Fibroblast of lung (primary cell): ENCODE measurements at regions not wholly inside any gene's neighbourhood (a gene's known extent, or its start where the extent isn't known, plus 50 kb on each side); places are given as distances from the start of the nearest gene placed in this dataset.

Experiments
- DNase-seq, 2 donors: peaks; one replicate each; pipeline versions ENCODE4 v3.0.0 to v3.0.0-alpha.2; 2010; ENCODE audit warnings: low read depth in 2 of 2
- H2AFZ ChIP-seq: 2 replicates; pipeline ENCODE4 v1.5.1; 2012; ENCODE audit warnings: low read length, control low read depth, inconsistent platforms
- H3K27ac ChIP-seq: 2 replicates; pipeline ENCODE4 v1.5.1; 2011; ENCODE audit warnings: low read length, control low read depth; ENCODE audit not compliant: insufficient read depth
- H3K27me3 ChIP-seq: 2 replicates; pipeline ENCODE4 v1.5.1; 2011; ENCODE audit warnings: mild to moderate bottlenecking, low read length; ENCODE audit not compliant: control insufficient read depth, insufficient read depth
- H3K36me3 ChIP-seq: 2 replicates; pipeline ENCODE4 v1.5.1; 2011; ENCODE audit warnings: low read length; ENCODE audit not compliant: control insufficient read depth, insufficient read depth
- H3K4me1 ChIP-seq: 2 replicates; pipeline ENCODE4 v1.5.1; 2011; ENCODE audit warnings: low read length; ENCODE audit not compliant: control insufficient read depth, insufficient read depth; ENCODE audit errors: extremely low read depth
- H3K4me2 ChIP-seq: 2 replicates; pipeline ENCODE4 v1.5.1; 2011; ENCODE audit warnings: low read length, control low read depth; ENCODE audit not compliant: insufficient read depth; ENCODE audit errors: extremely low read depth
- H3K4me3 ChIP-seq, 4 experiments: fragments of 200-600 bp in 1 of 4; sonication (generic) in 1 of 4; replicated peaks in 1 of 4; 2 replicates each; pipeline ENCODE4 v1.5.1; 2011 to 2016; ENCODE audit warnings: low read length in 4 of 4, low read depth in 3 of 4, mild to moderate bottlenecking in 3 of 4, control low read depth in 2 of 4, inconsistent platforms in 1 of 4, mixed read lengths in 1 of 4; ENCODE audit not compliant: insufficient read depth in 1 of 4; ENCODE audit errors: control extremely low read depth in 1 of 4
- H3K79me2 ChIP-seq: 2 replicates; pipeline ENCODE4 v1.5.1; 2012; ENCODE audit warnings: mild to moderate bottlenecking, low read length, inconsistent platforms; ENCODE audit not compliant: control insufficient read depth, insufficient read depth
- H3K9ac ChIP-seq: 2 replicates; pipeline ENCODE4 v1.5.1; 2011; ENCODE audit warnings: mild to moderate bottlenecking, low read length, control low read depth; ENCODE audit not compliant: insufficient read depth
- H3K9me3 ChIP-seq: 2 replicates; pipeline ENCODE4 v1.5.1; 2012; ENCODE audit warnings: low read depth, low read length; ENCODE audit not compliant: control insufficient read depth, insufficient read depth
- H4K20me1 ChIP-seq: 2 replicates; pipeline ENCODE4 v1.5.1; 2011; ENCODE audit warnings: low read length; ENCODE audit not compliant: control insufficient read depth, insufficient read depth; ENCODE audit errors: extremely low read depth
- EZH2 ChIP-seq: IDR thresholded peaks from 2 replicates; pipeline ENCODE4 v1.5.1; 2012; ENCODE audit warnings: low read length, control low read depth, mild to moderate bottlenecking; ENCODE audit errors: missing control alignments
- TF ChIP-seq, protein P1 (sequence below), 2 donors: IDR thresholded peaks in 1 of 2; conservative IDR thresholded peaks in 1 of 2; 1 replicate in 1 of 2; 2 replicates in 1 of 2; pipeline ENCODE4 v1.5.1; 2011 to 2012; ENCODE audit warnings: low read length in 2 of 2, control low read depth in 1 of 2, inconsistent platforms in 1 of 2, low read depth in 1 of 2, mild to moderate bottlenecking in 1 of 2

DNA sequence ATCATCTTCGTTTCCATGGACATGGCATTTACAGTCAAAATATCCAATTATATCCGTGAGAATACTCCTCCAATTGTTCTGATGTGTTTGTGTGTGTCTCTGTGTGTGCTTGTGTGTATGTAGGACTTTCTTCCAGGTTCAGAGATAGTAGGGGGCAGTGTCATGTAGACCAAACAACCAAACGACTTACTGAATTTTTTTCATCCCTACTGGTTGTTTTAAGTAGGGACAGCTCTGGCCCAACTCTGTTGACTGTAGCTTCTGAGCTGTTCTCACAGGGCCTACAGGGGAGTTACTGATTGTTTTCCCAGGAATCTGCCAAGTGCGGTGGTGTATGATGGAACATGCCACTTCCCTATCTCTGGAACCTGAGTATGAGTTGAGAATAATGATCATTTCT lies 69.6 kb downstream of the ETAA1 start:
- no peaks in the 10 kb centered on the region for H4K20me1 ChIP-seq
- H3K4me2 ChIP-seq: no peak overlapping the region
- no peak for DNase-seq
- H2AFZ ChIP-seq: no peak overlapping the region
- no peaks in the 10 kb centered on the region for H3K9me3 ChIP-seq
- H3K36me3 ChIP-seq: no peaks in the 10 kb centered on the region
- no peak overlapping the region for H3K9ac ChIP-seq
- no peak for TF ChIP-seq EZH2
- TF ChIP-seq, protein P1, sequence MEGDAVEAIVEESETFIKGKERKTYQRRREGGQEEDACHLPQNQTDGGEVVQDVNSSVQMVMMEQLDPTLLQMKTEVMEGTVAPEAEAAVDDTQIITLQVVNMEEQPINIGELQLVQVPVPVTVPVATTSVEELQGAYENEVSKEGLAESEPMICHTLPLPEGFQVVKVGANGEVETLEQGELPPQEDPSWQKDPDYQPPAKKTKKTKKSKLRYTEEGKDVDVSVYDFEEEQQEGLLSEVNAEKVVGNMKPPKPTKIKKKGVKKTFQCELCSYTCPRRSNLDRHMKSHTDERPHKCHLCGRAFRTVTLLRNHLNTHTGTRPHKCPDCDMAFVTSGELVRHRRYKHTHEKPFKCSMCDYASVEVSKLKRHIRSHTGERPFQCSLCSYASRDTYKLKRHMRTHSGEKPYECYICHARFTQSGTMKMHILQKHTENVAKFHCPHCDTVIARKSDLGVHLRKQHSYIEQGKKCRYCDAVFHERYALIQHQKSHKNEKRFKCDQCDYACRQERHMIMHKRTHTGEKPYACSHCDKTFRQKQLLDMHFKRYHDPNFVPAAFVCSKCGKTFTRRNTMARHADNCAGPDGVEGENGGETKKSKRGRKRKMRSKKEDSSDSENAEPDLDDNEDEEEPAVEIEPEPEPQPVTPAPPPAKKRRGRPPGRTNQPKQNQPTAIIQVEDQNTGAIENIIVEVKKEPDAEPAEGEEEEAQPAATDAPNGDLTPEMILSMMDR (conservative IDR thresholded peaks at IDR 0.05 in 1 of 2, IDR thresholded peaks at IDR 0.05 in 1 of 2; ENCODE audit: low read depth in 1 of 2, low read length in 2 of 2): no peak
- no peaks in the 10 kb centered on the region for H3K27me3 ChIP-seq
- no peaks in the 10 kb centered on the region for H3K79me2 ChIP-seq
- H3K4me1 ChIP-seq: no peaks in the 10 kb centered on the region
- H3K4me3 ChIP-seq: no peak overlapping the region
- H3K27ac ChIP-seq: no peak overlapping the region

- TF ChIP-seq, protein P1 (conservative IDR thresholded peaks at IDR 0.05 in 1 of 2, IDR thresholded peaks at IDR 0.05 in 1 of 2; ENCODE audit: low read depth in 1 of 2, low read length in 2 of 2): no peak
- TF ChIP-seq EZH2: no peak
- H3K4me2 ChIP-seq: no peak overlapping the region
- H3K79me2 ChIP-seq: no peaks in the 10 kb centered on the region
- no peak overlapping the region for H2AFZ ChIP-seq
- H3K27me3 ChIP-seq: no peaks in the 10 kb centered on the region
- H4K20me1 ChIP-seq: no peaks in the 10 kb centered on the region
- H3K9me3 ChIP-seq: no peaks in the 10 kb centered on the region
- H3K4me1 ChIP-seq: no peaks in the 10 kb centered on the region
- H3K27ac ChIP-seq: no peak overlapping the region
- no peak overlapping the region for H3K4me3 ChIP-seq
- no peaks in the 10 kb centered on the region for H3K36me3 ChIP-seq
- DNase-seq: peak in 1 of 2 donors; percentile 96
- no peak overlapping the region for H3K9ac ChIP-seq
These were observed 74.5 kb downstream of the ETAA1 start for GRCh38 chr2:67471681-67472080.

DNA sequence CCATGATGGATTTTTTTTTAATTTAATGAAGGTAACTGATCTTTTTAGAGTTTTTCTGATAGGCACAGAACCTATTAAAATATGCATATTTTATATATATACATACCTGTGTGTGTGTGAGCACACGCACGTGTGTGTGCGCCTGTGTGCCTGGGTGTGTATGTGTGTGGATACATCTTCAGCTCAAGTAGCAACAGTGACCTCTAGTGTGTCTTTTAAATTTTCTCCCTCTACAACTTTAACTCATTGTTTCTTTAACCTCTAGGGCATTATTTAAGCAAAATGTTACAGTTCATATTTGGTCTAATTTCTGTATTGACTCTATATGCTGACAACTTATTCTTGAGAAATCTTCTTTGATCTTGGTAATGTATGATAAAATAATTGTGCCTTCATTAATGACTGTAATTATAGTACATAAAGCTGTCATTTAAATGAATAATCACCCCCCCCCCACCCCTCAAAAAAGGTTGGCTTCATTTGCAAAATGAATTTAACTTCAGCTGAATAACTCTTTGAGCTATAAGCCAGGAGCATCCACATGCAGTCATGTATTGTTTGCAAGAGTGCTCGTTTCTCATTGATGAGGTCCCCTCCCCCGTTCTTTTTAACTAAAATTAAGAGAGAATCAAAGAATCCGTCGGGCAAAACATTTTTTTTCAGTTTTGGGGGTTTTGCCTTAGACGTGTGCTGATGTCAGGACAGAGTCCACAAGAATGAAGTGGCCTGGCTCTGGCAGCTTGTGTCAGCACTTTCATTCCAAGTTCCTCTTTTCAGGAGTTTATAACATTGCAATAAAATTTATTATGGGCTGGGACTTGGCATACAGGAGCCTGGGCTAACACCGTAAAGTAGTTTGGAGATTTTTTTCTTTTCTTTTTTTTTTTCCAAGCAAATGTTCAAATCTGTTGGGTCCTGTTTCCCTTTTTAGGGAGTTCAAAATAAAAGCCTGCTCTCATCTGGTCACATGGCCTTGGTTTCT lies 80.0 kb downstream of the ETAA1 start:
- no peaks in the 10 kb centered on the region for H3K9me3 ChIP-seq
- H4K20me1 ChIP-seq: no peaks in the 10 kb centered on the region
- no peak overlapping the region for H3K4me3 ChIP-seq
- no peak overlapping the region for H2AFZ ChIP-seq
- peak; percentile 57 to 83 for DNase-seq
- no peak overlapping the region for H3K27ac ChIP-seq
- no peaks in the 10 kb centered on the region for H3K4me1 ChIP-seq
- H3K27me3 ChIP-seq: no peaks in the 10 kb centered on the region
- H3K79me2 ChIP-seq: no peaks in the 10 kb centered on the region
- no peak overlapping the region for H3K4me2 ChIP-seq
- H3K9ac ChIP-seq: no peak overlapping the region
- no peaks in the 10 kb centered on the region for H3K36me3 ChIP-seq
- TF ChIP-seq, protein P1 (conservative IDR thresholded peaks at IDR 0.05 in 1 of 2, IDR thresholded peaks at IDR 0.05 in 1 of 2; ENCODE audit: low read depth in 1 of 2, low read length in 2 of 2): peak; percentile 39 to 57
- no peak for TF ChIP-seq EZH2
